ENCODE measurements at regions not wholly inside any gene's neighbourhood (a gene's known extent, or its start where the extent isn't known, plus 50 kb on each side); places are given as distances from the start of the nearest gene placed in this dataset.

DNA sequence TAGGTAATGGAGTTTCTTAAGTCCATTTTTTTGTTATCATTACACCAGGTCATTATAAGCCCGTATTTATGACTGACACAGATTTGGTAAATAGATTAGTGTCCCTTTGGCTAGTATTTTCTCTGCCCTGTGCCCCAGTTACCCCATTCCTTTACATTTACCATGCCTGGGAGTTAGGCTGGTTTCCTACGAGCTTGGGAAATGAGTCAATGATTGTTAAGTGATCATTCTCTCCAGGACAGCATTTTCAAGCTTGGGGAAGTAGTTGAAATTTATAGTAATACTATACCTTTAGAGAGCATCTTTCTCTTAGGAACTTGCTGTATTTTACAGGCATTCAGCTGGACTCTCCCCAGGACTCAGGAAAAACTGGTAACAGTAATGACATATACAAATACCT lies 573.1 kb downstream of the TLE4 start:
- Histone ChIP-seq H3K36me3 (replicated peaks in 1 of 2; ENCODE audit: insufficient read depth in 1 of 2, low read depth in 2 of 2) (no peaks in the 10 kb centered on the region), H3K4me1 (no peaks in the 10 kb centered on the region), H3K4me3 (no peak overlapping the region), H3K27ac (no peak overlapping the region), H3K9me3 (no peaks in the 10 kb centered on the region), H3K27me3 (no peaks in the 10 kb centered on the region)
- no peak for TF ChIP-seq POLR2A (IDR thresholded peaks at IDR 0.05)
- WGBS, 2 donors: 55% methylated on average over 2 of the region's 2 CpGs
- ATAC-seq (no peak), DNase-seq (no peak)
- intact Hi-C loops (cut with DNase I): no loop called here

DNA sequence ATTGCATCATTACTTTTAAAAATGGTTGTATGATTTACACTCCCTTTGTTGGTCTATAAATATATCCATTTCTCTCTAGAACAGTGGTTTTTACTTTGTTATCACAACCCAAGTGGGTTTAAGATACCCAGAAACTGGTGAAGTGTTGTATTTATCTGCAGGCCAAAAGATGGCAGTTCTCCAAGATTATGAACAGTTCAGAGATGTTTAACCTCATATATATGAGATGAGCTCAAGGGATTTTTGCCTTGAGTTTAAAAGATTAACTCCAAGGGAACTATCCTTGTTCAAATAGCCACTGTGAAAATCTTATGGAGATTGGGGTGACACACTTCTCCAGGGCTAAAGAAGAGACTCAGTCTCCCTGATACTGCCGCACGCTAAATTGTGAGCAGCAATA lies 572.6 kb downstream of the TLE4 start:
- WGBS, 2 donors: 89 to 98% methylated on average over 2 of the region's 2 CpGs
- no peak for TF ChIP-seq POLR2A (IDR thresholded peaks at IDR 0.05)
- intact Hi-C loops (cut with DNase I): no loop called here

DNA sequence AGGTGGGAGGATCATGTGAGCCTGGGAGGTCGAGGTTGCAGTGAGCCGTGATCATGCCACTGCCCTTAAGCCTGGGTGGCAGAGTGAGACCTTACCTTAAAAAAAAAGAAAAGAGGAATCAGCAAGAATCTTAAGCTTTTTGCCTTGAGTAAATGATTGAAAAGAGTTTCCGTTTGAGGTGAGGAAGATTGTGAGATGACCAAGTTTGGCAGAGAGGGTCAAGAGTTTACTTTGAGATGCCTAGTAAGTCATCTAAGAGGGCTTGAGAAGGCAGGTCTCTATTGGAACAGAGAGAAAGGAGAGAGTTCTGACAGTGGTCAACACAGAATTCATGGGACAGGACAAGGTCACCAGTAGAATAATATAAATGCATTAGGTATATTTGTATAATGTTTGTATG lies 572.1 kb downstream of the TLE4 start:
- DNase-seq: no peak
- no peaks in the 10 kb centered on the region for H3K9me3 ChIP-seq
- intact Hi-C loops (cut with DNase I): no loop called here
- ATAC-seq: no peak
- no peak overlapping the region for H3K27ac ChIP-seq
- TF ChIP-seq, protein P1, sequence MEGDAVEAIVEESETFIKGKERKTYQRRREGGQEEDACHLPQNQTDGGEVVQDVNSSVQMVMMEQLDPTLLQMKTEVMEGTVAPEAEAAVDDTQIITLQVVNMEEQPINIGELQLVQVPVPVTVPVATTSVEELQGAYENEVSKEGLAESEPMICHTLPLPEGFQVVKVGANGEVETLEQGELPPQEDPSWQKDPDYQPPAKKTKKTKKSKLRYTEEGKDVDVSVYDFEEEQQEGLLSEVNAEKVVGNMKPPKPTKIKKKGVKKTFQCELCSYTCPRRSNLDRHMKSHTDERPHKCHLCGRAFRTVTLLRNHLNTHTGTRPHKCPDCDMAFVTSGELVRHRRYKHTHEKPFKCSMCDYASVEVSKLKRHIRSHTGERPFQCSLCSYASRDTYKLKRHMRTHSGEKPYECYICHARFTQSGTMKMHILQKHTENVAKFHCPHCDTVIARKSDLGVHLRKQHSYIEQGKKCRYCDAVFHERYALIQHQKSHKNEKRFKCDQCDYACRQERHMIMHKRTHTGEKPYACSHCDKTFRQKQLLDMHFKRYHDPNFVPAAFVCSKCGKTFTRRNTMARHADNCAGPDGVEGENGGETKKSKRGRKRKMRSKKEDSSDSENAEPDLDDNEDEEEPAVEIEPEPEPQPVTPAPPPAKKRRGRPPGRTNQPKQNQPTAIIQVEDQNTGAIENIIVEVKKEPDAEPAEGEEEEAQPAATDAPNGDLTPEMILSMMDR (IDR thresholded peaks at IDR 0.05): no peak
- no peak for TF ChIP-seq POLR2A (IDR thresholded peaks at IDR 0.05)
- H3K27me3 ChIP-seq: no peaks in the 10 kb centered on the region
- H3K36me3 ChIP-seq (replicated peaks in 1 of 2; ENCODE audit: insufficient read depth in 1 of 2, low read depth in 2 of 2): no peaks in the 10 kb centered on the region
- H3K4me1 ChIP-seq: no peaks in the 10 kb centered on the region
- 61 to 75% methylated on average over 3 of the region's 3 CpGs for WGBS, 2 donors
- no peak overlapping the region for H3K4me3 ChIP-seq

More for the DNA sequence above, 572.6 kb downstream of the TLE4 start:
- Histone ChIP-seq H3K27ac (no peak overlapping the region), H3K4me3 (no peak overlapping the region), H3K27me3 (no peaks in the 10 kb centered on the region), H3K9me3 (no peaks in the 10 kb centered on the region), H3K4me1 (no peaks in the 10 kb centered on the region), H3K36me3 (replicated peaks in 1 of 2; ENCODE audit: insufficient read depth in 1 of 2, low read depth in 2 of 2) (no peaks in the 10 kb centered on the region)
- ATAC-seq (no peak), DNase-seq (no peak)

DNA sequence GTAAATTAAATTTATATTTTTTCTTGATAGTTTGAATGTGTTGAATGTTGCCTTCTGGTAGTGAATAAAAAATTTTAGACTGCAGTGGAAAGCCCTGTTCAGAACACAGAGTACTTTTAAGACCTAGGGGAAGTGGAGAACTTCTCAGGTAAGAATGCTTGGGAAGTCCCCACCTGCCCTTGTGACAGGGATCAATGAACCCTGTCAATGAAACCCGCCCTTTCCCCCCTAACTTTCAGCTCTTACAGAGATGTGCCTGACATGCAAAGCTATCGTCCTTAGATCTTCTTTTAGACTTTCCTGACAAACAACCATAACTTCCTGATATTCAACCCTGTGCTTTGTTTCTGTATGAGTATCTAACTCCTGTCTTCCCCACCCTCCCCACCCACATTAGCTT lies 562.7 kb downstream of the TLE4 start:
- Histone ChIP-seq H3K4me1 (no peaks in the 10 kb centered on the region), H3K4me3 (no peak overlapping the region), H3K36me3 (replicated peaks in 1 of 2; ENCODE audit: insufficient read depth in 1 of 2, low read depth in 2 of 2) (no peaks in the 10 kb centered on the region), H3K9me3 (no peaks in the 10 kb centered on the region), H3K27me3 (no peaks in the 10 kb centered on the region), H3K27ac (no peak overlapping the region)
- intact Hi-C loops (cut with DNase I): no loop called here
- 27 to 37% methylated on average over 2 of the region's 2 CpGs for WGBS, 2 donors
- TF ChIP-seq, protein P1 (IDR thresholded peaks at IDR 0.05): no peak
- no peak for TF ChIP-seq POLR2A (IDR thresholded peaks at IDR 0.05)
- DNase-seq (no peak), ATAC-seq (no peak)

DNA sequence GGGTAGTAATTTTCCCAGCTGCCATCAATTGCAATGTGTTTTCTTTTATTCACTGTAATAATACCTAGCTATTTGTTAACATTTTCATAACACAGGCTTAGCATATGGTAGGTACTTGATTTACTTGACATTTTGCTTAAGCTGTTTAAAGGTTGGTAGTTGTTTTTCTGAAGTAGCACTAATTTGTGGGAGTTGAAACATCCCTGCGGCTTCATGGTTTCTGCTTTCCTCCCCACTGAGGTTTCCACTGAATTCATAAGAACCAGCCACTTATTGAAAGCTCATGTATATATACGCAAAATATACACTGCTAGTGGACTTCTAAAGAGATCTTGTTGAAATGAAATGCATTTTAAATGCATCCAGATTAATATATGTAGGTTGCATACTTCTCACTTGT lies 559.9 kb downstream of the TLE4 start:
- H3K36me3 ChIP-seq (replicated peaks in 1 of 2; ENCODE audit: insufficient read depth in 1 of 2, low read depth in 2 of 2): no peaks in the 10 kb centered on the region
- H3K4me3 ChIP-seq: no peak overlapping the region
- TF ChIP-seq, protein P1 (IDR thresholded peaks at IDR 0.05): no peak
- no peak for TF ChIP-seq POLR2A (IDR thresholded peaks at IDR 0.05)
- intact Hi-C loops (cut with DNase I): no loop called here
- H3K27ac ChIP-seq: no peak overlapping the region
- no peaks in the 10 kb centered on the region for H3K4me1 ChIP-seq
- no peak for DNase-seq
- no peak for ATAC-seq
- no peaks in the 10 kb centered on the region for H3K9me3 ChIP-seq
- H3K27me3 ChIP-seq: no peaks in the 10 kb centered on the region
- WGBS, 2 donors: 80 to 81% methylated on average over 2 of the region's 2 CpGs

DNA sequence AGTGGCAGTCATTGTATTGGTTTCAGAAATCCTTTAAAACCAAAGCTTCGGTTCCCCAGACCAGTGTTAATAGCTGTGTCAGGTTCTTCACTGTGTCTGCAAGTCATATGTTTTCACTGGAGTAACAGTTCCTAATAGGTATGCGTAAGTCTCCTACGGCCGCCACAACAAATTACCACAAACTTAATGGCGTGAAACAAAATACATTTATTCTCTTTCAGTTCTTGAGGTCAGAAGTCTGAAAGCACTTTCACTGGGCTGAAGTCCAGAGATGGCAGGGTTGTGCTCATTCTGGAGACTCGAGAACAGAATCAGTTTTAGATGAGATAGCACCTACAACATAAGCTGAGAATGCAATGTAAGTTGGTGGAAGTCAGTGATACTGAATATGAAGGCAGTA lies 556.2 kb downstream of the TLE4 start:
- TF ChIP-seq, protein P1 (IDR thresholded peaks at IDR 0.05): no peak
- TF ChIP-seq POLR2A (IDR thresholded peaks at IDR 0.05): no peak
- no peak for ATAC-seq
- Histone ChIP-seq H3K4me3 (no peak overlapping the region), H3K27me3 (no peaks in the 10 kb centered on the region), H3K4me1 (no peaks in the 10 kb centered on the region), H3K27ac (no peak overlapping the region), H3K36me3 (replicated peaks in 1 of 2; ENCODE audit: insufficient read depth in 1 of 2, low read depth in 2 of 2) (no peaks in the 10 kb centered on the region), H3K9me3 (no peaks in the 10 kb centered on the region)
- WGBS, 2 donors: 72 to 82% methylated on average over 6 of the region's 6 CpGs
- DNase-seq: no peak
- intact Hi-C loops (cut with DNase I): no loop called here

Data from body of pancreas (tissue), 4 donors.